ENCODE measurements at regions not wholly inside any gene's neighbourhood (a gene's known extent, or its start where the extent isn't known, plus 50 kb on each side); places are given as distances from the start of the nearest gene placed in this dataset. TPM values are rescaled to one million over a fixed set of nuclear protein-coding genes. Genes with fewer than 3 reads are reported as not detected.

DNA sequence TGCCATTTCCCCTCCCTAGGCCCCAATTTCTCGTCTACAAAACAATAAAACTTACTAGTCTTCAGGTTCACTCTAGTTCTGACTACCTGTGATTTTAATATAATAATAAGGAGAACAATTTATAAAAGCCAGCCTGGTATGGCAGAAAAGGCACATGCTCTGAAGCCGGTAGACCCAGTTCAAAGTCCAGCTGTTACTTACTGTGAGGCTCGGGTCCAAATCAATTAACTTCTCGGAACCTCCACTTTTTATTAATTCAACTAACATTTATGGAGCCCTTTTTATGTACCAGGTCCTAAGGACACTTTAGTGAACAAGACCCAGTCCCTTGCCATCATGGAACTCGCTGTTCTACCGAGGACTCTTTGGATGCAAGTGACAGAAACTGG, 53.8 kb upstream of the SMAD3 start:
- DNase-seq (no peak), ATAC-seq (ENCODE audit: insufficient read depth, low FRiP score) (no peak)
- WGBS, 2 donors: 81 to 88% methylated on average over 6 of the region's 6 CpGs
- no peaks in the 10 kb centered on the region for H3K27me3 ChIP-seq (ENCODE audit: control insufficient read depth in 3 of 3, insufficient read depth in 3 of 3, low read length in 2 of 3)
- H3K36me3 ChIP-seq (ENCODE audit: control insufficient read depth in 4 of 4, insufficient read depth in 4 of 4, low read length in 4 of 4): no peaks in the 10 kb centered on the region
- H3K4me3 ChIP-seq: no peak overlapping the region
- no peak overlapping the region for H3K27ac ChIP-seq (ENCODE audit: low read depth in 1 of 2, low read length in 1 of 2)
- peaks cover 0 to 10% (median 0%) of the 10 kb centered on the region in 5 donors for H3K4me1 ChIP-seq (ENCODE audit: control insufficient read depth in 5 of 5, insufficient read depth in 5 of 5, low read length in 5 of 5)
- H3K9ac ChIP-seq (ENCODE audit: insufficient read depth in 1 of 2, low read length in 2 of 2): no peak overlapping the region
- TF ChIP-seq, protein P1, sequence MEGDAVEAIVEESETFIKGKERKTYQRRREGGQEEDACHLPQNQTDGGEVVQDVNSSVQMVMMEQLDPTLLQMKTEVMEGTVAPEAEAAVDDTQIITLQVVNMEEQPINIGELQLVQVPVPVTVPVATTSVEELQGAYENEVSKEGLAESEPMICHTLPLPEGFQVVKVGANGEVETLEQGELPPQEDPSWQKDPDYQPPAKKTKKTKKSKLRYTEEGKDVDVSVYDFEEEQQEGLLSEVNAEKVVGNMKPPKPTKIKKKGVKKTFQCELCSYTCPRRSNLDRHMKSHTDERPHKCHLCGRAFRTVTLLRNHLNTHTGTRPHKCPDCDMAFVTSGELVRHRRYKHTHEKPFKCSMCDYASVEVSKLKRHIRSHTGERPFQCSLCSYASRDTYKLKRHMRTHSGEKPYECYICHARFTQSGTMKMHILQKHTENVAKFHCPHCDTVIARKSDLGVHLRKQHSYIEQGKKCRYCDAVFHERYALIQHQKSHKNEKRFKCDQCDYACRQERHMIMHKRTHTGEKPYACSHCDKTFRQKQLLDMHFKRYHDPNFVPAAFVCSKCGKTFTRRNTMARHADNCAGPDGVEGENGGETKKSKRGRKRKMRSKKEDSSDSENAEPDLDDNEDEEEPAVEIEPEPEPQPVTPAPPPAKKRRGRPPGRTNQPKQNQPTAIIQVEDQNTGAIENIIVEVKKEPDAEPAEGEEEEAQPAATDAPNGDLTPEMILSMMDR (IDR thresholded peaks at IDR 0.05; ENCODE audit: control extremely low read depth, extremely low read depth): no peak
- H3K9me3 ChIP-seq (ENCODE audit: control insufficient read depth in 4 of 4, insufficient read depth in 3 of 4, low read length in 3 of 4): no peaks in the 10 kb centered on the region

DNA sequence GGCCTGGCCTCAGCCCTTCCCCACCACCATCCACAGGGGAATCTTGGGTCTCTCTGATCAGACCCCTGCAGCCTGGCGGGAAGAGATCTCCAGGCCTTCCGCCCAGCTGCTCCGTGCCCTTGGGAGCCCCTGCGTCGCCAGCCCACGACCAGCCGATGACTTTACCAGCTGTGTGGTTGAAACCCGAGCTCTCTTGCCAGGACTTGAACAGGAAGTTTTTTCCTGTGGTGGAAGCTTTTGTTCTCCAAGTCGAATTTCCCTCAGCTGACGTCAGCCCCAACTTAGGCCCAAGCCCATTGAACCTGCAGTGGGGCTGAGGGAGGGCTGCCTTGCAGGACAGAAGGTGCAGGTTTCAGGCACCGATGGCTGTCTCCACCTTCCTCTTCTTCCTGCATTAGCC, 51.7 kb upstream of the SMAD3 start:
- Histone ChIP-seq H3K4me3 (no peak overlapping the region), H3K27me3 (ENCODE audit: control insufficient read depth in 3 of 3, insufficient read depth in 3 of 3, low read length in 2 of 3) (no peaks in the 10 kb centered on the region), H3K36me3 (ENCODE audit: control insufficient read depth in 4 of 4, insufficient read depth in 4 of 4, low read length in 4 of 4) (no peaks in the 10 kb centered on the region), H3K9me3 (ENCODE audit: control insufficient read depth in 4 of 4, insufficient read depth in 3 of 4, low read length in 3 of 4) (no peaks in the 10 kb centered on the region), H3K4me1 (ENCODE audit: control insufficient read depth in 5 of 5, insufficient read depth in 5 of 5, low read length in 5 of 5) (peaks cover 0 to 10% (median 0%) of the 10 kb centered on the region in 5 donors), H3K9ac (ENCODE audit: insufficient read depth in 1 of 2, low read length in 2 of 2) (no peak overlapping the region), H3K27ac (ENCODE audit: low read depth in 1 of 2, low read length in 1 of 2) (no peak overlapping the region)
- ATAC-seq (ENCODE audit: insufficient read depth, low FRiP score): no peak
- peak; percentile 64 to 70 (median 68) for DNase-seq
- WGBS, 2 donors: 42 to 56% methylated on average over 11 of the region's 11 CpGs
- TF ChIP-seq, protein P1 (IDR thresholded peaks at IDR 0.05; ENCODE audit: control extremely low read depth, extremely low read depth): no peak

Small RNA genes in the stretch of these regions (small RNA-seq; reads per million reads assigned to genes)
- gene HMGN2P47 (ENCODE audit: low replicate concordance): not detected
